Gastroesophageal sphincter (tissue), 4 donors: ENCODE measurements at regions not wholly inside any gene's neighbourhood (a gene's known extent, or its start where the extent isn't known, plus 50 kb on each side); places are given as distances from the start of the nearest gene placed in this dataset.
"Not testable (repeated sequence)": the region's sequence is repeated elsewhere in the genome, so short reads cannot be mapped to it uniquely, and the experiment has no call there.

Experiments used
- ATAC-seq: fragments of 150-250 bp; one replicate; pipeline ENCODE4 v1.9.1; 2016; ENCODE audit warnings: mild to moderate bottlenecking, moderate library complexity
- H3K27ac ChIP-seq, 4 donors: fragments of 200-600 bp; sonication (generic) in 3 of 4; 1 replicate in 3 of 4; 2 replicates in 1 of 4; pipeline ENCODE4 v1.5.1; 2016 to 2019
- H3K27me3 ChIP-seq: fragments of 200-600 bp; sonication (generic); one replicate; pipeline ENCODE4 v1.5.1; 2019
- H3K36me3 ChIP-seq, 2 donors: fragments of 200-600 bp; sonication (generic); one replicate each; pipeline ENCODE4 v1.5.1; 2019; ENCODE audit warnings: control low read depth in 1 of 2
- H3K4me1 ChIP-seq, 3 donors: fragments of 200-600 bp; sonication (generic); 1 replicate in 2 of 3; 2 replicates in 1 of 3; pipeline ENCODE4 v1.5.1; 2016 to 2019; ENCODE audit warnings: control low read depth in 2 of 3
- H3K4me3 ChIP-seq, 2 donors: fragments of 200-600 bp; sonication (generic); one replicate each; pipeline ENCODE4 v1.5.1; 2019; ENCODE audit warnings: mild to moderate bottlenecking in 1 of 2, moderate library complexity in 1 of 2
- H3K9me3 ChIP-seq, 3 donors: fragments of 200-600 bp; sonication (generic); one replicate each; pipeline ENCODE4 v1.5.1; 2017 to 2019; ENCODE audit warnings: control low read depth in 2 of 3
- CTCF ChIP-seq, 4 experiments: fragments of 200-600 bp in 2 of 4; fragments of 450-650 bp in 2 of 4; sonication (generic) in 1 of 4; IDR thresholded peaks; one replicate each; pipeline ENCODE4 v1.5.1; 2017 to 2019; ENCODE audit warnings: antibody characterized with exemption in 4 of 4, mild to moderate bottlenecking in 2 of 4, moderate library complexity in 2 of 4
- EP300 ChIP-seq: sonication (generic); formaldehyde crosslinking; IDR thresholded peaks from one replicate; pipeline ENCODE4 v1.6.1; 2017; ENCODE audit warnings: antibody characterized with exemption, mild to moderate bottlenecking
- POLR2A ChIP-seq, 2 donors: fragments of 450-650 bp; IDR thresholded peaks; one replicate each; pipeline ENCODE4 v1.6.1; 2017; ENCODE audit warnings: antibody characterized with exemption in 2 of 2, mild to moderate bottlenecking in 2 of 2, moderate library complexity in 1 of 2
- POLR2AphosphoS5 ChIP-seq: sonication (generic); formaldehyde crosslinking; IDR thresholded peaks from one replicate; pipeline ENCODE4 v1.6.1; 2017; ENCODE audit warnings: antibody characterized with exemption
- WGBS, 2 donors: methylation state at CpG; one replicate each; pipeline ENCODE4 v1.1.5; 2018; ENCODE audit warnings: low coverage in 1 of 2; 5-methylcytosine and 5-hydroxymethylcytosine counted together

- 70 to 100% methylated on average over 4 of the region's 4 CpGs for WGBS, 2 donors
- no peaks in the 10 kb centered on the region for H3K36me3 ChIP-seq
- no peak for ATAC-seq
- no peaks in the 10 kb centered on the region for H3K27me3 ChIP-seq
- no peak overlapping the region for H3K4me3 ChIP-seq
- no peak for TF ChIP-seq CTCF (IDR thresholded peaks at IDR 0.05)
- TF ChIP-seq POLR2A (IDR thresholded peaks at IDR 0.05) = no peak
- no peaks in the 10 kb centered on the region for H3K4me1 ChIP-seq
- H3K27ac ChIP-seq = no peak overlapping the region
- H3K9me3 ChIP-seq = no peaks in the 10 kb centered on the region
These were observed 85.5 kb upstream of the DTNBP1 start for GRCh38 chr6:15748341-15748740.

GRCh38 chr6:15747354-15747883, 84.6 kb upstream of the DTNBP1 start:
- no peak for ATAC-seq
- no peak overlapping the region for H3K27ac ChIP-seq
- no peak overlapping the region for H3K4me3 ChIP-seq
- TF ChIP-seq POLR2AphosphoS5 = no peak
- 75 to 79% methylated on average over 2 of the region's 2 CpGs for WGBS, 2 donors
- no peaks in the 10 kb centered on the region for H3K4me1 ChIP-seq
- no peaks in the 10 kb centered on the region for H3K9me3 ChIP-seq
- H3K36me3 ChIP-seq = no peaks in the 10 kb centered on the region
- no peaks in the 10 kb centered on the region for H3K27me3 ChIP-seq

GRCh38 chr6:15745781-15746180, 83.0 kb upstream of the DTNBP1 start:
- no peaks in the 10 kb centered on the region for H3K27me3 ChIP-seq
- 93% methylated on average over 3 of the region's 3 CpGs; no CpG with 5 or more reads in 1 of the 2 donors for WGBS, 2 donors
- H3K36me3 ChIP-seq = no peaks in the 10 kb centered on the region
- no peak overlapping the region for H3K27ac ChIP-seq
- no peak for ATAC-seq
- no peak overlapping the region for H3K4me3 ChIP-seq
- no peaks in the 10 kb centered on the region for H3K9me3 ChIP-seq
- no peak for TF ChIP-seq EP300
- TF ChIP-seq POLR2AphosphoS5 = no peak
- no peak for TF ChIP-seq CTCF (IDR thresholded peaks at IDR 0.05)
- no peak for TF ChIP-seq POLR2A (IDR thresholded peaks at IDR 0.05)
- no peaks in the 10 kb centered on the region for H3K4me1 ChIP-seq

- H3K9me3 ChIP-seq = no peaks in the 10 kb centered on the region
- 75 to 86% methylated on average over 4 of the region's 4 CpGs for WGBS, 2 donors
- no peaks in the 10 kb centered on the region for H3K36me3 ChIP-seq
- H3K27me3 ChIP-seq = no peaks in the 10 kb centered on the region
- H3K27ac ChIP-seq = no peak overlapping the region
- no peak overlapping the region for H3K4me3 ChIP-seq
- ATAC-seq = no peak
- TF ChIP-seq POLR2AphosphoS5 = no peak
- TF ChIP-seq POLR2A (IDR thresholded peaks at IDR 0.05) = no peak
- no peak for TF ChIP-seq CTCF (IDR thresholded peaks at IDR 0.05)
- TF ChIP-seq EP300 = no peak
- H3K4me1 ChIP-seq = no peaks in the 10 kb centered on the region
These were observed 82.1 kb upstream of the DTNBP1 start for GRCh38 chr6:15744818-15745402.

GRCh38 chr6:15742013-15742412, 79.2 kb upstream of the DTNBP1 start:
- 70 to 100% methylated on average over 1 of the region's 1 CpG for WGBS, 2 donors
- not testable (repeated sequence) for H3K4me1 ChIP-seq, H3K9me3 ChIP-seq, H3K27me3 ChIP-seq, H3K36me3 ChIP-seq, H3K27ac ChIP-seq, ATAC-seq, H3K4me3 ChIP-seq

- H3K4me1 ChIP-seq = no peaks in the 10 kb centered on the region
- no peak for ATAC-seq
- no peak for TF ChIP-seq EP300
- no peak for TF ChIP-seq POLR2AphosphoS5
- TF ChIP-seq POLR2A (IDR thresholded peaks at IDR 0.05) = no peak
- no peak for TF ChIP-seq CTCF (IDR thresholded peaks at IDR 0.05)
- H3K9me3 ChIP-seq = no peaks in the 10 kb centered on the region
- H3K27me3 ChIP-seq = no peaks in the 10 kb centered on the region
- H3K27ac ChIP-seq = no peak overlapping the region
- no peak overlapping the region for H3K4me3 ChIP-seq
- no peaks in the 10 kb centered on the region for H3K36me3 ChIP-seq
These were observed 78.6 kb upstream of the DTNBP1 start for GRCh38 chr6:15741405-15741804.
